ENCODE measurements at regions not wholly inside any gene's neighbourhood (a gene's known extent, or its start where the extent isn't known, plus 50 kb on each side); places are given as distances from the start of the nearest gene placed in this dataset.
"Not testable (repeated sequence)": the region's sequence is repeated elsewhere in the genome, so short reads cannot be mapped to it uniquely, and the experiment has no call there.

GRCh38 chr9:78172610-78173009, 63.3 kb upstream of the CEP78 start:
- DNase-seq (ENCODE audit: low spot score), result not testable (repeated sequence)

- no peak for DNase-seq (ENCODE audit: low spot score)
Measured at GRCh38 chr9:78171651-78172050, 64.2 kb upstream of the CEP78 start.

- DNase-seq (ENCODE audit: low spot score), result no peak
Measured at GRCh38 chr9:78169125-78169524, 66.8 kb upstream of the CEP78 start.

- DNase-seq (ENCODE audit: low spot score), result no peak
Measured at GRCh38 chr9:78167356-78167755, 68.5 kb upstream of the CEP78 start.

- DNase-seq (ENCODE audit: low spot score), result no peak
Measured at GRCh38 chr9:78163834-78164233, 72.0 kb upstream of the CEP78 start.

- no peak for DNase-seq (ENCODE audit: low spot score)
Measured at GRCh38 chr9:78158286-78158685, 77.6 kb upstream of the CEP78 start.

- no peak for DNase-seq (ENCODE audit: low spot score)
Measured at GRCh38 chr9:78150983-78151356, 84.9 kb upstream of the CEP78 start.

GRCh38 chr9:78150312-78150982, 85.4 kb upstream of the CEP78 start:
- no peak for DNase-seq (ENCODE audit: low spot score)

GRCh38 chr9:78149702-78150291, 86.1 kb upstream of the CEP78 start:
- DNase-seq (ENCODE audit: low spot score), result no peak

- DNase-seq (ENCODE audit: low spot score), result no peak
Measured at GRCh38 chr9:78146241-78146640, 89.6 kb upstream of the CEP78 start.

- DNase-seq (ENCODE audit: low spot score), result no peak
Measured at GRCh38 chr9:78144663-78145377, 91.1 kb upstream of the CEP78 start.

- no peak for DNase-seq (ENCODE audit: low spot score)
Measured at GRCh38 chr9:78144008-78144381, 91.9 kb upstream of the CEP78 start.

- no peak for DNase-seq (ENCODE audit: low spot score)
Measured at GRCh38 chr9:78143281-78144007, 92.4 kb upstream of the CEP78 start.

- DNase-seq (ENCODE audit: low spot score), result not testable (repeated sequence)
Measured at GRCh38 chr9:78142264-78142663, 93.6 kb upstream of the CEP78 start.

- peak; percentile 55 for DNase-seq (ENCODE audit: low spot score)
Measured at GRCh38 chr9:78133751-78134150, 102.1 kb upstream of the CEP78 start.

GRCh38 chr9:78132701-78133058, 101.1 kb upstream of the GNAQ start:
- peak; percentile 8 for DNase-seq (ENCODE audit: low spot score)

- DNase-seq (ENCODE audit: low spot score), result no peak
Measured at GRCh38 chr9:78131969-78132700, 100.5 kb upstream of the GNAQ start.

- DNase-seq (ENCODE audit: low spot score), result no peak
Measured at GRCh38 chr9:78130853-78131252, 99.2 kb upstream of the GNAQ start.

GRCh38 chr9:78130004-78130403, 98.4 kb upstream of the GNAQ start:
- no peak for DNase-seq (ENCODE audit: low spot score)

- DNase-seq (ENCODE audit: low spot score), result no peak
Measured at GRCh38 chr9:78127279-78128225, 95.9 kb upstream of the GNAQ start.

- no peak for DNase-seq (ENCODE audit: low spot score)
Measured at GRCh38 chr9:78123808-78124207, 92.2 kb upstream of the GNAQ start.
